ENCODE measurements at regions not wholly inside any gene's neighbourhood (a gene's known extent, or its start where the extent isn't known, plus 50 kb on each side); places are given as distances from the start of the nearest gene placed in this dataset.
"Not testable (repeated sequence)": the region's sequence is repeated elsewhere in the genome, so short reads cannot be mapped to it uniquely, and the experiment has no call there.

DNA sequence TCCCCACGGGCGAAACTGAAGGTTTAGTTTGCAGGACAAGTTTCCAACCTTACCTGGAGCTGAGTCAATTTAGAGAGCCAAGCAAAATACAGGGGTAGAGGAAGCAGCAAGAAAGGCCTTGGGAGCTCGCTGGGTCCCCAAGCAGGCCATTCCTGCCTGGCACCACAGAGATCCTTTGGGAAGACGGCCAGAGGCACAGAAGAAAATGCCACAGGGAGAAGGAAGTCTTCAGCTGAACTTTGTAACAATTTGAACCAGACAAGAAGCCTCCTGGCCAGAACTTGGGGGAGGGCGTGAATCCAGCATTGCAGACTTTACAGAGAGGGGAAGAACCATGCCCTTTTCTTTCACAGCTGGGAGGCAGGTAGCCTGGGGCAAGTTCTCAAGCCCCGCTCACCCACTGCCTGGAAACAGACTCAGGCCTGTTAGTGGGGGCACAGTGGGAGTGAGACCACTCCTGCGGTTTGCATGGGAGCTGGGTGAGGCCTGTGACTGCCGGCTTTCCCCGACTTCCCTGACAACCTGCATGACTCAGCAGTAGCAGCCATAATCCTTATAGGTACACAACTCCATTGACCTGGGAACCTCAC lies 259.4 kb downstream of the SETD4 start:
- DNase-seq (ENCODE audit: low spot score) = not testable (repeated sequence)

DNA sequence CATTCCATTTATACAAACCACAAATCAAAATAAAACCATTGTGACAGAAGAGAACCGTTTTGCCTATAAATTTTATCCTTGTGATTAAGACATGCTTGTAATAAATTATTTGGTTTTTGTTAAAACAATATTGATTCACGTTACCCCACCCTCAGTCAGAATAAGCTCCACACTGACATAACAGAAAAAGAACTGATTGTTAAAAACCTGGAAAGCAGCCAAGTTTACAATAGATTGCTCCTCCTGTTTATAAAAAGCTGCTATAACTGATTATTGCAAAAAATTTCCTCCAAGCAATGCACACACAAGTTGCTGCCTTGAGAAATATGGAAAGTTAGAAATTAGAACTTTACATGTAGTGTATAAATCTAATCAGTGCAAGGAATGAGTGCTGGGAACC lies 263.5 kb downstream of the SETD4 start:
- no peak for DNase-seq (ENCODE audit: low spot score)

DNA sequence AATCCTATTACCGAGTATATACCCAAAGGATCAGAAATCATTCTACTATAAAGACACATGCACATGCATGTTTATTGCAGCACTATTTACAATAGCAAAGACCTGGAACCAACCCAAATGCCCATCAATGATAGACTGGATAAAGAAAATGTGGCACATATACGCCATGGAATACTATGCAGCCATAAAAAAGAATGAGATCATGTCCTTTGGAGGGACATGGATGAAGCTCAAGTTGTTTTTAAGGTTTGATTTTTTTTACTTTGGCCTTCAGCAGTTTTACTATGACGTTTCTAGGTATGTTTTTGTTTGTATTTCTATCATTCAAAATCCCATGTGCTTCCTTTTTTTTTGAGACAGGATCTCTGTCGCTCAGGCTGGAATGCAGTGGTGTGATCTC lies 265.8 kb downstream of the SETD4 start:
- not testable (repeated sequence) for DNase-seq (ENCODE audit: low spot score)

DNA sequence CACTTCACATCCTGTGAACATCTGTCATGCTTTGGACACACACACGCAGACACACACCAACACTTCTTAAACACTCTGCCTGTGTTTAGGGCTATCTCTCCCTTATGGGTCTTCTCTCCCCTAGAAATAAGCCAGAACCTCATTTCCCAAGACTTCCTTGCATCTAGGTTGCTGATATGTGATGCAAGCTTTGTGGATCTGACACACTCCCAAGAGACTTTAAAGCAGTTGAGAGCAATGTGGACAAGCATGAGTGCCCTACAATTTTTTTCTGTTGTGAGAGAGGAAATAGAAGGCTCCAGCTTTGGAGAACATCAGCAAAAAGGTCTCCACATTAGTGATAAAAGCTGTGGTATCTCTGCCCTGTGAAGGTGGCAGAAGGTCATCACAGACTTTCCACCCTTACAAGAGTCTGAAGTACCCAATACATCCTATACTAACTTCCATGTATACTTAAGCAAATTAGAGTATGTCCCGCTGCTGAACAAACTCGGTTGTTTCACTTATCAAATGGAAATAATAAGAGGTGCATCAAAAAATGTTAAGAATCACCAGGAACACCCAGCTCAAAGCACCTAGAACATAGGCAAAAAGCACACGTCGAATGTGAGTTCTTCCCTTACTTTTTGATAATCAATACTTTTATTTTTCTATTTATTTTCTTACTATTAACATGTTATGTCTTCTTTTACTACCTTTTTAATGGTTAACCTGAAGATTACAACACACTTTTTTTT lies 267.6 kb downstream of the SETD4 start:
- DNase-seq (ENCODE audit: low spot score) = no peak

DNA sequence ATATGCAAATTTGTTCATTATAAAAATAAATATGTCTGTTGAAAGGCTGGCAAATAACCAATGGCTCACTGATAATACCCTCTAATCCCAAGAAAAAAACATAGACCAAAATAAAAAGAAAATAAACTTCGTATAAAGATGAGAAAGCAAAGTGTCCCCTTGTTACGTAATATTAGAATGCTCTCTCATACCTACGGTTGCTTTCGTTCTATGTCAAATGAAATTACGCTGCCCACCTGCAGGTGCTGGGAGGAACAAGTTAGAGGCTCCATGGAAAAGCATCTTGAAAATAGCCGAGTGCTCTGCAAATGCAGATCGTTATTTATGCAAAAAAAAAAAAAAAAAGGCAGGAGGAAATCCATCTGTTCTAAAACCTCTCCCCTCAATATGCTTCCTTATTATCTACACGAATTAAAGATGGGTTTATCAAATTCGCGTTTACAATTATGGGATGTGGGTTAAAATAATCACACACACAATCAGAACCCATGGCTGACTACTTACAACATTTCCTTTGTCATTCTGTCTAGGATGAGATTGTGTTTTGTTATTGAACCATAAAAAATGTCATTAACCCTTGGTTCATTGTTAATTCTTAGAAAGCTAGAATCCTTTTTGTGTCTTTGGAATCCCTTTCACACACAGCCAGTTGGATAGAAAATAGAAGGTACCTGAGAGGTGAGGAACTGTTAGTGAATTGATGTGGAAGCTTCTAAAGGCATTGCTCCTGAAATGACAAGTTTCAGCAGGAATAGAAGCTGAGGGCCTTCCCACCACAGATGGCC lies 268.6 kb downstream of the SETD4 start:
- no peak for DNase-seq (ENCODE audit: low spot score)

DNA sequence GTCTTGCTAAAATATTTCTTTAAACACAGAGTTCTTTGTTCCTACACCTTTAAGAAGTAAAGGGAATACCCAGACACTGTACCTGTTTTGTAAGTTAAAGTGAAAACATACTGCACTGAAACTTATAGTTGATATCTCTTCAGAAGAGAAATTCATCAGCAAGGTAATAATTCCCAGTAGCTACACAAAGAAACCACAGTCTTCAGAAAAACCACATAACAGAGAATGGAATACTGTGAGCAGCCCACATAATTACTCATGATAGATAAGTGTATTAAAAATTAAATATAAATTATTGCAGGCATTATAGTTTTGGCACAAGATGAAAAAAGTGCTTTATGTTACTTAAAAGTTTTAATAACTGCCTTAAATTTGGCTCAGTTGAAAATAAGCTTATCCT lies 276.6 kb downstream of the SETD4 start:
- no peak for DNase-seq (ENCODE audit: low spot score)

DNA sequence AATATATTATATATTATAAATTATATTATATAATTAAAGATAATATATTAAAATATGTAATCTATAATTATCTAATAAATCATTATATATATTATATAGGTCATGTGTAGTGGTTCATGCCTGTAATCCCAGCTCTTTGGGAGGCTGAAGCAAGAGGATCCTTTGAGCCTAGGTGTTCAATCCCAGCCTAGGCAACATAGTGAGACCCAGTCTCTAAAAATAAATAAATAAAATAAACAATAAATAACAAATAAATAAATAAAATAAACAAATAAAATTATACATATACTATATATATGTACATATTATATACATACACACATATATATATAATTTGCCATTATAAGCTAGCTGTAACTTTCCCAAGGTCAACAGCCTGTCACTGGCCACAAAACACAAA lies 277.7 kb downstream of the SETD4 start:
- DNase-seq (ENCODE audit: low spot score) = no peak

DNA sequence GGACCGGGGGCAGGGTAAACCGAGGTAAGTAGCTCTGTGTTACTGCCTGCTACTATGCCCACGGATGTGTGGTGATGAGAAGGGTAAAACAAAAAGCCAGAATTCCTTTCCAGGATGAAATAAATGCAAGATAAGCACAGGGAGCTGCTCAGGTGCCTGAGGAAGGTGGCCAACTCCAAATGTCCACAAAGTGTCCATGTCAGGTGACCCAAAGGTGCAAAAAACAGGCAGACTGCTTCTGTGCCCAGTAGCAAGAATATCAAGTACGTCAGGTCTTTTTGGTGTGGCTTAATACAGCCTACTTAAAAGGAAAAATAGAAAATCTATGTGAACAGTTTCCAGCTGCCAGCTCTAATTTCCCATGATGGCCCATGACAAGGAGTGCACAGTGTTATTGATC lies 279.3 kb downstream of the SETD4 start:
- no peak for DNase-seq (ENCODE audit: low spot score)

DNA sequence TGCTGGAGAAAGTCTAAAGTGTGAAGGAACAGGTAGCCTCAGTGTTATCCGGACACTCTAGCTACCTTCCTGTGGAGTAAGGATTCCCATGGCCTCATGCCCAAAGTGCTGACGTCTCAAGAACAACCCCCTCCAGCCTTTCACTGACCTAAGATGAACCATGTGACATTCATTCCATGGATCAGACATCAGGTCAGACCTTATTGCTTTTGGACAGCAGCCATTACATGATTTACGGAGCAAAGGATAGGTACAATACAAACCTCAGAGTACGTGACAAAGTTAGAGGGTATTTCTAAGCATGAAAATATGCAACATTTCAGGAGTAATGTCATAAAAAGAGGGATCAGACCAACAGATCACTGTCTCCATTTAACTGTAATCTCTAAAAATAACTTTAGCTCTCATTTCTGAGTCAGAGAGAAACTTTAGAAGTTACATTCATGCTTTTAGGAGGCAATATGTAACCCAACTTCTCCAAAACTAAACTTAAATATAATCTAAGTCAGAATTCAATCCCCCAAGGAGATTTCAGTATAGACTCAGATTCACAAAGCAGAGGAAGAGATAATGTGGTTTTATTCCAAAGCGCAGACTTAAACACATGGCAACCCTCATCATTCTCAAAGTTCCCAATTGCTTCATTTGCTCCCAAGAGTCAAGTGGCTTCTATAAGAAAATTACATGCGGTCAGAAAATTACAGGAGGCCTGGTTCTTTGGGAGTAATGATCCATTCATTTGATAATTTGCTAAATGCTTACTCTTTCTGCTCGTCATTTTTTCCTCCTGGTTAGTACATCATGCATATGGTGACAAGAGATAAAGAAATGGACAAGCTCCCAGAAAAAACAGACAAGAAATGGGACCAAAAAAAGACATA lies 280.4 kb downstream of the SETD4 start:
- no peak for DNase-seq (ENCODE audit: low spot score)

DNA sequence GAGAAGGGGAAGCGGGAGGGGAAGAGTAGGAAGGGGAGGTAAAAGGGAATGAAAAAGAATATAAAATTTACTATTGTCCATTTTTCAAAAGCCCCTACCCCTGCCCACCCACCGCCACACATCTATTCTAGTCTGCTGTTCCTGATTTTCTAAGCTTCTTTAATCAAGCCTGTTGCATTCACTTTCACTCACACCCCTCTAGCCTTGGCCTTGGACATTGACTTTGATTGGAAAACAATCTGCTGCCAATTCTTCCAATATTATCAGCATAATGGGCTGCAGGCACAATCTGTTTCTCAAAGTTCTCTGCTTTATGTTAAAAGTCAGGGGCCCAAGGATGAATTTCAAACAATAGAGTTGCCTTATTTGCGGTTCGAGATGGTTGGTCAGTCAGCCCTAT lies 281.2 kb downstream of the SETD4 start:
- DNase-seq (ENCODE audit: low spot score) = no peak

DNA sequence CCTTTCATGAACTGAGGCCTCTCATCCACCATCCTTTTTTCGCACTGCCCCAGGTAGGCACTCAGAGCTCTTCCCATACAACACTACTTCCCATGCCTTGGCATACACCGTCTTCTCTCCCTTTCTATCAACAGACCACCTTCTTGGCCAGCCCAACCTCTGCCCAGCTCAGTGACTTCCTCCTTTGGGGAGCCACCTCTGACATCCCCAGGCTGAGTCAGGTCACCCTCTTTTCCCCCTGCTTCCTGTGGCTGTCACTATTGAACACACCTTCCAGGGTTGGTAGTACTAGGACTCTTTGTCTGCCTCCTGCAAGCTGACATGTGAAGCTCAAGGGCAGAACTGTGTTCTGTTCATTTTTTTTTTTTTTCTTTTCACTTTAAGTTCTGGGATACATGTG lies 283.2 kb downstream of the SETD4 start:
- no peak for DNase-seq (ENCODE audit: low spot score)

DNA sequence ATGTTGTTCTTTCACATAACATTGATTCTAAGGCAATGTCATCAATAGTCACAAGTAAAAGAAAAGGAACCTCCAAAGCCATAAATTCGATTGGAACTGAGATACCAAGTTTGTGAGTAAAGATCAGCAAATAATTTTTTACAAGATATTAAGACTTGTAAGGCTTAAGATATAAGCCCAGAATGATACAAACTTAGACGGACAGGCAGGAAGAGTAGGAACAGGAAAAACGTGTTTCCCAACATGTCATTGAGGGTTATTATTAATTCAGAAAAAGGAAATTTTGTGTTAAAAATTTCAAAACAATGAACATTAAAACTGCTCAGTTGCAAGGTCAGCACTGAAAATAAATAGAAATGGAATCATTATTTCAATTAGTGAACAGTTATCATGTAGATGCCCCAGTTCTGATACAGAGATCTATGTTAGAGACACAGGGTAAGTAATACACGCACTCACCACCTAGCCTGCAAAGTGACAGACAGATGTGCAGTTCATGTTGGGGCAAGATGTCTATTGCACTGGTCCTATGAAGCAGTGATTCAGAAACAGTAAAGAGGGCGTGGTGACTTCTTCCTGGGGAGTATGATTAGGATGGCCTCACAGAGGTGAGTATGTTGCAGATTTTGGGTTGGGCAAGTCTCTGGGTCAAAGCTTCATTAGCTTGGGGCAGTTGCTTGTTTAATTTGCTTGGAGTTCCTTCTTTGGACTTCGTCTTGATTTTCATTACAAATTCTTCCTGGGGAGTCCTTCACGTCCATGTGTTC lies 284.4 kb downstream of the SETD4 start:
- DNase-seq (ENCODE audit: low spot score) = no peak

DNA sequence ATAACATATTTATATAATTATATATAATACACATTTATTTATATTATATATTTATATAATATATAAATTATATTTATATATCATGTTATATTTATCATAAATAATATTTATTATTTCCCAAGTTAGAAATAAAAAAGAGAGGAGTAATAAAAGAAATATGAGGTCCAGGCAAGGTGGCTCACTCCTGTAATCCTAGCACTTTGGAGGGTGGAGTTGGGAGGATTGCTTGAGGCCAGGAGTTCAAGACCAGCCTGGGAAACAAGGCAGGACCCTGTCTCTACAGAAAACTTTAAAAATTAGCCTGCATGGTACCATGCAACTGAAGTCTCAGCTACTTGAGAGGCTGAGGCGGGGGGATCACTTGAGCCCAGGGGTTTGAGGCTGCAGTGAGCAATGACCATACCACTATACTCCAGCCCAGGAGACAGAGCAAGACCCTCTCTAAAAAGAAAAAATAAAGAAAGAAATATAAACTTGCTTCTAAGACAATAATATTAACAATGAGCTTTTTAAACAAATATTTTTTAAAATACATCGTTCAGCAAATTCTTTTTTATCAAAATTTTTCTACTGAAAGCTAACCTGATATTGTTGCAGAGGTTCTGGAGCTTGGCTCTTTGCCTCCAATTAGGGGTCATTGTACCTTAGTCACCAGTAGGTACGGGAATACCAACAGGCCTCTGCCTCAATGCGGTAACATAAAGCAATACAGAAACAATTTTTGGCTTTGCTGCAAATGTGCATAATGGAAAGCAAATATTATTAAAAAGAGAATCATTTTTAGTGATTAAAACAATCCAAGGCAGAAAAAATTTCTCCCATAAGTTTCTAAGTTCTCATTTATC lies 290.0 kb downstream of the SETD4 start:
- no peak for DNase-seq (ENCODE audit: low spot score)

DNA sequence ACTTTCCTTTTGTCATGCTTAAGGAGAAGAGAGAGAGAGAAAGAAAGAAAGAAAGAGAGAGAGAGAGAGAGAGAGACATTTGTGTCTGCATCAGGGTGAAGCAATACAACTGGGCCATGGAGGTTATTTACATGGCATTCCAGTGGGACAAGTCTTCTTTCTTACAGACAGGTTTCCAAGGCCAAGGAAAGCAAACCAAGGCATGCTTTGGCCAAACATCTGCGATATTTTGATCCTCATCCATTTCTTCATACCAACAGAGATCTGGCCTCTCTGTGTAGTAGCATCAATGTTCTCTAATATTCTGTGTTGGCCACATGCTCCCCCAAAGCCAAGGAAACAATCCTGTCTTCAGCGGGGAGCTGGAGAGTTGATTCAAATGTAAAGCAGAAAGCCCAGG lies 292.1 kb downstream of the SETD4 start:
- no peak for DNase-seq (ENCODE audit: low spot score)

DNA sequence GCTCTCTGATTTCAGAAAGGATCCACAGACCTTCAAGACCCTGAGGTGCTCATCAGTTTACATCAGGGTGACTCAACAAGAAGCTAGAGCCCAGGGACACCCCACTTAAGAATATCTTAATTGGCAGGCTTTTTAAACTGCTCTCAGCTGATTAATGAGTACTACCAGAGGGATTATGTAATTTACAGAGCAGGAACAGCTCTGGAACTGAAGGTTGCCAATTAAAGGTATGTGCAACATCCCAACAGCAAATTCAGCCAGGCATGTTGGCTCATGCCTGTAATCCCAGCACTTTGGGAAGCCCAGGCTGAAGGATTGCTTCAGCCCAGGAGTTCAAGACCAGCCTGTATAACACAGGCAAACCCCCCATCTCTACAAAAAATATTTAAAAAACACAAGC lies 295.7 kb downstream of the SETD4 start:
- no peak for DNase-seq (ENCODE audit: low spot score)

DNA sequence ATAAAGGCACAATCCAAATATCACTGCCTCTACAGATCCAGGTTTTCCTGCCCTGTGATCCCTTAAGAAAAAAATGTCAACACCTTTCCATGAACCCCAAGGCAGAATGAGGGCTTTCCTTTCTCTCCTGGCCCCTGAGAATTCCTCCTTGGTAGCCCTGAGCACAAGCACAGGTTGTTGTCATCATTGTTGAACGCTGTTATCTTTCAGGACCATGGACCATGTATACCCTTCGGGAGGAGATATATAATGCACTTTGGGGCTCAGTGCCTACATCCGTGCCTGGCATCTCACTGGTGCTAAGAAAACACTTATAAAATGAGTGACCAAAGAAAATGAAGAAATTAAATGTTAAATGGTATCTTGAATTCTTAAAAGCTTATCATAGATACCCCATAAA lies 296.2 kb downstream of the SETD4 start:
- DNase-seq (ENCODE audit: low spot score) = no peak

DNA sequence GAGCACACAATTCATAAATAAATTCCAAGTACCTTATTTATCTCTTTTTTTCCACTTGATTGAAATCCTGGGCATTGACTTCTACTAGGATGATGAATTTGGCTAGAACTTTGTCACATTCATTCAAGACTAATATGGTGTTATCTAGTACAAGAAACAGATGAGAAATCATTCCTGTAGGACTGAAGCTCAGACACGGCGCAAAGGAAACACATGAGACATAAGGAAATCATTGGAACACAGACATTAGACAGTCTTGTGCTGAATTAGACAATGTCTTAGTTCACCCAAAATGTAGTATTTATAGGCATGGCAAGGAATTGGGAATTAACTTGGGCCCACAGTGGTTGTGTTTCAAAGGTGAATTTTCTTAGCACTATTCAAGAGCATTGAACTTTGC lies 305.7 kb downstream of the SETD4 start:
- no peak for DNase-seq (ENCODE audit: low spot score)

DNA sequence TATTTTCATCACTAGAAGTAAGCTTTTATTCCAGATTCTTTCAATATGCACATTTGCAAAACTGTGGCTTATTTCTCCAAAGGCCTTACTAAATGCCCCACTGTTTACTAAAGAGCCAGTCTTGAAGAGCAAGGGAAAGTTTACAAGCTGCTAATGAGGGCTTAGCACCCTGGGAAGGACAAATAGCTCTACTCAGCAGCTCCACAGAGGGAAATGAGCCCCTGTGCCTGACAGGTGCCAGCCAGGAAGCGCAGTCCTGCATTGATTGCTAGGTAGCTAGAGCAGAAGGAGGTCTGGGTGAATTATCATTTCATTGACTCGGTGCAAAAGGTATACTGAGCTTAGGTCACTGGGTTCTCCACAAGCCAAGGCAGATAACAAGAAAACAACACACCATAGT lies 307.0 kb downstream of the SETD4 start:
- no peak for DNase-seq (ENCODE audit: low spot score)

DNA sequence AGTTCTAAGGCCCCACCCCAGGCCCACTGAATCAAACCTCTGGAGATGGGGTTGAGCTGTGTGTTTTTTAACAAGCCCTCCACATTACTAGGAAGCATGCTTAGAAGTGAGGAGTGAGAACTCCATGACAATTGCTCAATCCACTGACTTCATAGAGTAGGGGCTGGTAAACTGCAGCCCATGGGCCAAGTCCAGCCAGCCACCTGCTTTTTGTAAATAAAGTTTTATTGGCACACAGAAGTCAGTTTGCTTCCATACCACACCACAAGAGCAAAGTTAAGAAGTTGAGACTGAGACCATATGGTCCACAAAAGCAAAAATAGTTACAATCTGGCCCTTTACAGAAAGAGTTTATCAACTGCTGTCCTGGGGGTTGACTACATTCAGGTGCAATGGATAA lies 309.2 kb downstream of the SETD4 start:
- DNase-seq (ENCODE audit: low spot score) = no peak

DNA sequence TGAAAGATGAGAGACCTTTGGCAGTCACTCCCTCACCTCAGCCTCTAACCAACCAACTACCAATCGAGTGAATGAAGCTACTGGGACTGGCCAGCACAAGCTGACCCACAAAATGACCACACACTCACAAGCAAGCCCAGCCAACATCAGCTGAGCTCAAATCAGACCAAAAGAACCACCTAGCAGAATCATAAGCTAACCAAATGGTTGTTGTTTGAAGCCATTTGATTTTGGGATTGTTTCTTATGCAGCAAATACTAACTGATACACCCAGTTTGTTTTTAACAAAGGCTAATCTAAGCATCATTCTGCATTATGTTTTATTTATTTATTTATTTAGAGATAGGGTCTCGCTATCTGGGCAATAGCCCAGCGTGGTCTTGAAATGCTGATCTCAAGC lies 310.4 kb downstream of the SETD4 start:
- DNase-seq (ENCODE audit: low spot score) = no peak

All from CD4-positive, alpha-beta T cell treated with Interleukin-2 at 100 ng/mL for 4 hours (primary cell).